K562 (cell line): ENCODE measurements at regions not wholly inside any gene's neighbourhood (a gene's known extent, or its start where the extent isn't known, plus 50 kb on each side); places are given as distances from the start of the nearest gene placed in this dataset.

Experiments used
- ATAC-seq: fragments of 200-7000 bp; cut with Tn5 transposase; 3 replicates; pipeline ENCODE4 v1.9.1; 2020; ENCODE audit warnings: moderate library complexity
- BruUV-seq: library from RNA; stranded (reverse); fragments of 400-500 nt; replicated peaks from 2 replicates; lab custom pipeline; 2021; lab: Mats Ljungman, UMichigan
- CTCF ChIA-PET: fragments of 300-600 bp; formaldehyde crosslinking; extraction: SDS; loops from one replicate; lab custom pipeline; 2021; ENCODE audit warnings: low intra/inter-chr PET ratio; lab: Yijun Ruan, JAX
- POLR2A ChIA-PET: fragments of 300-600, 350-650 bp; sonication (Branson Sonifier 250); formaldehyde crosslinking; extraction: SDS; loops from one replicate; lab custom pipeline; 2021; ENCODE audit warnings: antibody characterized with exemption, inconsistent platforms; lab: Yijun Ruan, JAX
- DNase-seq, 4 experiments: peaks; one replicate each; pipeline versions ENCODE4 v3.0.0 to v3.0.0-alpha.2; 2011 to 2018; ENCODE audit warnings: low spot score in 3 of 4, mixed read lengths in 3 of 4; ENCODE audit errors: extremely low read depth in 1 of 4
- FAIRE-seq: peaks from 2 replicates; lab custom pipeline; 2011; peaks lifted over from hg19 to GRCh38; lab: Jason Lieb, UNC
- H2AFZ ChIP-seq: 2 replicates; pipeline ENCODE4 v1.6.0; 2011; ENCODE audit warnings: low read depth, low read length, control low read depth, inconsistent platforms
- H3K27ac ChIP-seq: fragments of 200-600 bp; 3 replicates; pipeline ENCODE4 v1.8.0; 2011; ENCODE audit warnings: low read depth, mild to moderate bottlenecking, control low read depth, inconsistent platforms, low read length, moderate library complexity, mixed read lengths; ENCODE audit errors: extremely low read depth
- H3K27me3 ChIP-seq, 2 experiments: fragments of 300-600 bp in 1 of 2; 2 replicates in 1 of 2; 3 replicates in 1 of 2; pipeline versions ENCODE4 v1.6.0 to v1.8.0; 2011; ENCODE audit warnings: inconsistent platforms in 2 of 2, low read length in 2 of 2, mild to moderate bottlenecking in 1 of 2, mixed read lengths in 1 of 2, moderate library complexity in 1 of 2; ENCODE audit not compliant: control insufficient read depth in 2 of 2, insufficient read depth in 2 of 2
- H3K36me3 ChIP-seq: fragments of 300-600 bp; 3 replicates; pipeline ENCODE4 v1.8.0; 2011; ENCODE audit warnings: mild to moderate bottlenecking, low read length, inconsistent platforms; ENCODE audit not compliant: control insufficient read depth, insufficient read depth
- H3K4me1 ChIP-seq, 2 experiments: fragments of 200-600 bp in 1 of 2; replicated peaks in 1 of 2; 2 replicates in 1 of 2; 3 replicates in 1 of 2; pipeline versions ENCODE4 v1.5.1 to v1.8.0; 2011; ENCODE audit warnings: inconsistent platforms in 2 of 2, low read length in 2 of 2, mild to moderate bottlenecking in 1 of 2, mixed read lengths in 1 of 2, moderate library complexity in 1 of 2; ENCODE audit not compliant: control insufficient read depth in 2 of 2, insufficient read depth in 2 of 2
- H3K4me2 ChIP-seq: 2 replicates; pipeline ENCODE4 v1.6.1; 2011; ENCODE audit warnings: low read length, control low read depth, inconsistent platforms, mixed read lengths; ENCODE audit not compliant: insufficient read depth
- H3K4me3 ChIP-seq: fragments of 200-600 bp; sonication (generic), shearing (Covaris generic); 2 replicates; pipeline ENCODE4 v1.5.1; 2016; ENCODE audit warnings: control low read depth, inconsistent platforms
- H3K79me2 ChIP-seq: fragments of 200-600 bp; 3 replicates; pipeline ENCODE4 v1.8.0; 2011; ENCODE audit warnings: low read length, inconsistent platforms; ENCODE audit not compliant: control insufficient read depth, insufficient read depth
- H3K9ac ChIP-seq, 2 experiments: 2 replicates each; pipeline versions ENCODE4 v1.6.0 to v1.6.1; 2011; ENCODE audit warnings: low read depth in 2 of 2, low read length in 2 of 2, control low read depth in 1 of 2, inconsistent platforms in 1 of 2, mild to moderate bottlenecking in 1 of 2, mixed read lengths in 1 of 2; ENCODE audit not compliant: insufficient read depth in 1 of 2
- H3K9me1 ChIP-seq: one replicate; pipeline ENCODE4 v1.6.0; 2011; ENCODE audit warnings: inconsistent platforms, mild to moderate bottlenecking, low read length, moderate library complexity; ENCODE audit not compliant: control insufficient read depth, insufficient read depth
- H3K9me3 ChIP-seq: replicated peaks from 2 replicates; pipeline ENCODE4 v1.5.1; 2011; ENCODE audit warnings: low read depth, low read length, inconsistent platforms; ENCODE audit not compliant: control insufficient read depth, insufficient read depth
- H4K20me1 ChIP-seq: replicated peaks from 2 replicates; pipeline ENCODE4 v1.6.1; 2011; ENCODE audit warnings: low read length, inconsistent platforms, mixed read lengths; ENCODE audit not compliant: control insufficient read depth, insufficient read depth
- ARHGAP35 ChIP-seq: fragments of 450-650 bp; IDR thresholded peaks from 2 replicates; pipeline ENCODE4 v1.6.1; 2018; ENCODE audit not compliant: partially characterized antibody
- HMG20A ChIP-seq: fragments of 450-650 bp; formaldehyde crosslinking; conservative IDR thresholded peaks from 2 replicates; pipeline ENCODE4 v1.4.0; 2020; ENCODE audit warnings: mild to moderate bottlenecking, mixed read lengths
- MEF2A ChIP-seq: IDR thresholded peaks from 2 replicates; pipeline ENCODE4 v1.6.1; 2011; ENCODE audit warnings: low read depth, mild to moderate bottlenecking, low read length, moderate library complexity; ENCODE audit not compliant: control insufficient read depth
- NEUROD1 ChIP-seq: fragments of 150-350 bp; IDR thresholded peaks from 2 replicates; pipeline ENCODE4 v1.6.1; 2014; ENCODE audit warnings: borderline replicate concordance, low read length, low read depth; ENCODE audit not compliant: partially characterized antibody
- NR4A1 ChIP-seq, 2 experiments: fragments of 250-450 bp in 1 of 2; fragments of 450-650 bp in 1 of 2; sonication (Bioruptor Pico) in 1 of 2; IDR thresholded peaks; 2 replicates each; pipeline versions ENCODE4 v1.4.0 to v1.6.1; 2016 to 2020; ENCODE audit warnings: mild to moderate bottlenecking in 2 of 2, missing compliant biosample characterization in 1 of 2, missing genetic modification characterization in 1 of 2, moderate library complexity in 1 of 2
- PHB ChIP-seq: fragments of 250-450 bp; sonication (Bioruptor Pico); IDR thresholded peaks from 2 replicates; pipeline ENCODE4 v1.5.0; 2021
- RBM39 ChIP-seq: fragments of 200-400 bp; formaldehyde crosslinking; optimal IDR thresholded peaks from 2 replicates; pipeline ENCODE3; 2018; ENCODE audit warnings: low read depth, low read length
- RNF219 ChIP-seq: fragments of 250-450 bp; sonication (Bioruptor Pico); IDR thresholded peaks from 2 replicates; pipeline ENCODE4 v1.5.0; 2022; ENCODE audit warnings: mild to moderate bottlenecking
- SAP30 ChIP-seq: fragments of 200-600 bp; sonication (generic); IDR thresholded peaks from 2 replicates; pipeline ENCODE4 v1.6.1; 2012; ENCODE audit warnings: borderline replicate concordance, low read depth, mild to moderate bottlenecking, moderate library complexity, low read length, control low read depth, inconsistent platforms; ENCODE audit not compliant: insufficient read depth, poor library complexity, severe bottlenecking
- SIRT6 ChIP-seq: IDR thresholded peaks from one replicate; pipeline ENCODE4 v1.6.1; 2012; ENCODE audit warnings: low read depth, mild to moderate bottlenecking, control low read depth, inconsistent platforms, low read length, moderate library complexity
- THRA ChIP-seq: fragments of 450-650 bp; IDR thresholded peaks from 2 replicates; pipeline ENCODE4 v1.6.1; 2017; ENCODE audit warnings: mild to moderate bottlenecking, moderate library complexity
- WHSC1 ChIP-seq: IDR thresholded peaks from one replicate; pipeline ENCODE4 v1.6.1; 2012; ENCODE audit warnings: low read length, control low read depth, inconsistent platforms
- ZNF12 ChIP-seq: sonication (generic); formaldehyde crosslinking; IDR thresholded peaks from 2 replicates; pipeline ENCODE4 v1.4.0; 2020; ENCODE audit warnings: mild to moderate bottlenecking, missing genetic modification reagents
- ZNF175 ChIP-seq: fragments of 200-800 bp; sonication (Bioruptor generic); IDR thresholded peaks from 2 replicates; pipeline ENCODE4 v1.6.1; 2016; ENCODE audit warnings: low read depth, mild to moderate bottlenecking, missing genetic modification characterization, missing compliant biosample characterization
- ZNF445 ChIP-seq: fragments of 250-450 bp; sonication (Bioruptor Pico); IDR thresholded peaks from 2 replicates; pipeline ENCODE4 v1.4.0; 2020; ENCODE audit warnings: low read depth, mild to moderate bottlenecking, moderate library complexity
- ZNF589 ChIP-seq: fragments of 200-800 bp; sonication (Bioruptor generic); IDR thresholded peaks from 2 replicates; pipeline ENCODE4 v1.6.1; 2016; ENCODE audit warnings: low read depth, missing genetic modification characterization, missing compliant biosample characterization
- ZNF79 ChIP-seq: fragments of 250-450 bp; sonication (Bioruptor Pico); IDR thresholded peaks from 2 replicates; pipeline ENCODE4 v1.4.0; 2020; ENCODE audit warnings: low read depth, mild to moderate bottlenecking, moderate library complexity
- WGBS: fragments of 100-300 bp; shearing (Covaris generic); methylation state at CpG from one replicate; pipeline ENCODE4 v1.1.6; 2016; ENCODE audit warnings: low coverage, mixed read lengths; ENCODE audit not compliant: insufficient coverage; ENCODE audit errors: missing lambda C conversion rate; 5-methylcytosine and 5-hydroxymethylcytosine counted together
- in situ Hi-C: fragments of 300-500 bp; cut with MboI; formaldehyde crosslinking; loops from 4 replicates; pipeline ENCODE4 v1.15.0; 2018; ENCODE audit warnings: inconsistent platforms, mixed read lengths
- intact Hi-C: fragments of 100-400 bp; cut with micrococcal nuclease; formaldehyde crosslinking; loops from 2 replicates; pipeline ENCODE4 v1.14.2; 2022

GRCh38 chr2:62591491-62591890 is 85.5 kb upstream of the TMEM17 start:
- no peak for FAIRE-seq
- in situ Hi-C loops, result no loop called here
- H3K9me1 ChIP-seq, result no peaks in the 10 kb centered on the region
- no peak overlapping the region for H3K4me2 ChIP-seq
- no peaks in the 10 kb centered on the region for H3K9me3 ChIP-seq
- TF ChIP-seq PHB (CRISPR knock-in tag) (no peak), NEUROD1 (no peak), NR4A1 (CRISPR knock-in tag; IDR thresholded peaks at IDR 0.05) (no peak), NR4A1 (tag; IDR thresholded peaks at IDR 0.05) (no peak), WHSC1 (no peak), RNF219 (no peak), ZNF79 (CRISPR knock-in tag) (no peak), HMG20A (CRISPR knock-in tag) (no peak), ZNF589 (CRISPR knock-in tag) (no peak), ZNF12 (CRISPR knock-in tag) (no peak), ZNF445 (no peak), THRA (no peak), SIRT6 (no peak), ZNF175 (CRISPR knock-in tag) (no peak), SAP30 (no peak), MEF2A (no peak), RBM39 (no peak), ARHGAP35 (no peak)
- H3K79me2 ChIP-seq, result no peaks in the 10 kb centered on the region
- H2AFZ ChIP-seq, result no peak overlapping the region
- intact Hi-C loops, result no loop called here
- H3K27ac ChIP-seq, result no peak overlapping the region
- no peak for DNase-seq
- ATAC-seq, result no peak
- H3K4me3 ChIP-seq, result no peak overlapping the region
- WGBS, result 4% methylated on average over 1 of the region's 1 CpG
- no TSS peak for BruUV-seq
- ChIA-PET POLR2A (no interaction called here), CTCF (no interaction called here)
- no peaks in the 10 kb centered on the region for H4K20me1 ChIP-seq
- H3K27me3 ChIP-seq, result peaks cover 4 to 6% of the 10 kb centered on the region in 2 experiments; a peak in 3 of 5 replicates
- no peaks in the 10 kb centered on the region for H3K36me3 ChIP-seq
- no peak overlapping the region for H3K9ac ChIP-seq
- no peaks in the 10 kb centered on the region; a peak in 1 of 5 replicates for H3K4me1 ChIP-seq
